T47D (cell line): ENCODE measurements at regions not wholly inside any gene's neighbourhood (a gene's known extent, or its start where the extent isn't known, plus 50 kb on each side); places are given as distances from the start of the nearest gene placed in this dataset.
"Not testable (repeated sequence)": the region's sequence is repeated elsewhere in the genome, so short reads cannot be mapped to it uniquely, and the experiment has no call there.

Experiments used
- DNase-seq, 2 experiments: peaks; one replicate each; pipeline versions ENCODE4 v3.0.0 to v3.0.0-alpha.2; 2011 to 2012; ENCODE audit warnings: low read depth in 1 of 2, low spot score in 1 of 2
- JUND ChIP-seq: IDR thresholded peaks from 2 replicates; pipeline ENCODE4 v1.6.1; 2012; ENCODE audit warnings: low read depth
- in situ Hi-C: cut with HindIII; loops from 2 replicates; pipeline ENCODE4 v1.10.0; 2016; ENCODE audit warnings: low sequenced_read_pairs, low pct_unique_long_range_greater_than_20kb

- in situ Hi-C loops = no loop called here
- no peak for DNase-seq
- TF ChIP-seq JUND = no peak
Measured at GRCh38 chr2:16203691-16204090, 263.3 kb downstream of the MYCN start.

- TF ChIP-seq JUND = no peak
- no peak for DNase-seq
- in situ Hi-C loops = no loop called here
Measured at GRCh38 chr2:16203069-16203468, 262.7 kb downstream of the MYCN start.

- in situ Hi-C loops = no loop called here
- no peak for TF ChIP-seq JUND
- DNase-seq = no peak
Measured at GRCh38 chr2:16202266-16203020, 262.1 kb downstream of the MYCN start.

- in situ Hi-C loops = no loop called here
- no peak for TF ChIP-seq JUND
- no peak for DNase-seq
Measured at GRCh38 chr2:16201848-16202247, 261.5 kb downstream of the MYCN start.

GRCh38 chr2:16200554-16201193 is 260.3 kb downstream of the MYCN start:
- no peak for DNase-seq
- TF ChIP-seq JUND = no peak
- in situ Hi-C loops = no loop called here

GRCh38 chr2:16199882-16200553 is 259.7 kb downstream of the MYCN start:
- in situ Hi-C loops = no loop called here
- TF ChIP-seq JUND = no peak
- DNase-seq = no peak

GRCh38 chr2:16199241-16199640 is 258.9 kb downstream of the MYCN start:
- DNase-seq, in situ Hi-C loops: not testable (repeated sequence)

- DNase-seq = no peak
- no peak for TF ChIP-seq JUND
- in situ Hi-C loops = no loop called here
Measured at GRCh38 chr2:16198166-16198912, 258.0 kb downstream of the MYCN start.

- in situ Hi-C loops = no loop called here
- TF ChIP-seq JUND = no peak
- DNase-seq = no peak
Measured at GRCh38 chr2:16197504-16198147, 257.3 kb downstream of the MYCN start.

- no peak for TF ChIP-seq JUND
- in situ Hi-C loops = no loop called here
- DNase-seq = no peak
Measured at GRCh38 chr2:16196687-16197503, 256.5 kb downstream of the MYCN start.

GRCh38 chr2:16195681-16196070 is 255.3 kb downstream of the MYCN start:
- DNase-seq = no peak
- no peak for TF ChIP-seq JUND
- in situ Hi-C loops = no loop called here
